Stimulated activated naive CD8-positive, alpha-beta T cell treated with anti-CD3 and anti-CD28 coated beads, Interleukin-15, Interleukin-2, amounts not matched to agents 100 U/mL and 50 U/mL, for 24 hours (primary cell): ENCODE measurements at regions not wholly inside any gene's neighbourhood (a gene's known extent, or its start where the extent isn't known, plus 50 kb on each side); places are given as distances from the start of the nearest gene placed in this dataset.

Source experiments
- ATAC-seq: fragments of 150-1000 bp; cut with Tn5 transposase; one replicate; pipeline ENCODE4 v1.10.0; 2021
- DNase-seq: peaks from one replicate; pipeline ENCODE4 v3.0.0; 2021

- ATAC-seq (no peak), DNase-seq (no peak)
Observed at GRCh38 chr15:69818529-69818928, 279.2 kb downstream of the TLE3 start.

GRCh38 chr15:69819371-69819770, 278.3 kb downstream of the TLE3 start:
- ATAC-seq (no peak), DNase-seq (no peak)

GRCh38 chr15:69820819-69821218, 276.9 kb downstream of the TLE3 start:
- ATAC-seq (no peak), DNase-seq (no peak)

- ATAC-seq (no peak), DNase-seq (no peak)
Observed at GRCh38 chr15:69823223-69823907, 274.4 kb downstream of the TLE3 start.

GRCh38 chr15:69824075-69824876, 273.4 kb downstream of the TLE3 start:
- ATAC-seq (no peak), DNase-seq (no peak)

- no peak for ATAC-seq
- no peak for DNase-seq
Observed at GRCh38 chr15:69824877-69825406, 272.8 kb downstream of the TLE3 start.

- DNase-seq (no peak), ATAC-seq (no peak)
Observed at GRCh38 chr15:69825941-69826818, 271.5 kb downstream of the TLE3 start.

GRCh38 chr15:69826819-69827175, 270.9 kb downstream of the TLE3 start:
- no peak for DNase-seq
- ATAC-seq: no peak

- DNase-seq (no peak), ATAC-seq (no peak)
Observed at GRCh38 chr15:69827751-69828150, 270.0 kb downstream of the TLE3 start.

- DNase-seq (no peak), ATAC-seq (no peak)
Observed at GRCh38 chr15:69828181-69828828, 269.4 kb downstream of the TLE3 start.

- no peak for ATAC-seq
Observed at GRCh38 chr15:69829974-69830373, 267.7 kb downstream of the TLE3 start.

GRCh38 chr15:69830430-69830829, 267.3 kb downstream of the TLE3 start:
- ATAC-seq: no peak

More at GRCh38 chr15:69829974-69830373, 267.7 kb downstream of the TLE3 start:
- DNase-seq: no peak

GRCh38 chr15:69830876-69831275, 266.8 kb downstream of the TLE3 start:
- no peak for ATAC-seq
- no peak for DNase-seq

More at GRCh38 chr15:69830430-69830829, 267.3 kb downstream of the TLE3 start:
- DNase-seq: no peak

- DNase-seq (no peak), ATAC-seq (no peak)
Observed at GRCh38 chr15:69834267-69834666, 263.4 kb downstream of the TLE3 start.

- no peak for DNase-seq
- no peak for ATAC-seq
Observed at GRCh38 chr15:69834761-69835160, 263.0 kb downstream of the TLE3 start.

GRCh38 chr15:69836048-69836447, 261.7 kb downstream of the TLE3 start:
- DNase-seq (no peak), ATAC-seq (no peak)

GRCh38 chr15:69836526-69837230, 261.0 kb downstream of the TLE3 start:
- DNase-seq (no peak), ATAC-seq (no peak)

- no peak for DNase-seq
- no peak for ATAC-seq
Observed at GRCh38 chr15:69838338-69838737, 259.4 kb downstream of the TLE3 start.

- no peak for DNase-seq
- ATAC-seq: no peak
Observed at GRCh38 chr15:69838994-69839393, 258.7 kb downstream of the TLE3 start.

GRCh38 chr15:69841113-69841828, 256.4 kb downstream of the TLE3 start:
- no peak for ATAC-seq

GRCh38 chr15:69842851-69843250, 254.9 kb downstream of the TLE3 start:
- no peak for ATAC-seq
- DNase-seq: no peak

More at GRCh38 chr15:69841113-69841828, 256.4 kb downstream of the TLE3 start:
- DNase-seq: no peak
